Mesothelial cell of epicardium (in vitro differentiated cells): ENCODE measurements at regions not wholly inside any gene's neighbourhood (a gene's known extent, or its start where the extent isn't known, plus 50 kb on each side); places are given as distances from the start of the nearest gene placed in this dataset.

Experiments used
- DNase-seq, 2 experiments: peaks; one replicate each; pipeline ENCODE4 v3.0.0; 2021; ENCODE audit warnings: low spot score in 2 of 2; ENCODE audit not compliant: unreplicated experiment in 2 of 2
- H3K27ac Mint-ChIP-seq: 2 replicates; pipeline ENCODE4 v1.8.0; 2021; ENCODE audit warnings: mixed read lengths
- H3K27me3 Mint-ChIP-seq: 2 replicates; pipeline ENCODE4 v1.8.0; 2021; ENCODE audit warnings: low read depth, mixed read lengths
- H3K36me3 Mint-ChIP-seq: 2 replicates; pipeline ENCODE4 v1.8.0; 2021; ENCODE audit warnings: mixed read lengths
- H3K4me1 Mint-ChIP-seq: 2 replicates; pipeline ENCODE4 v1.8.0; 2021; ENCODE audit warnings: mixed read lengths
- H3K4me3 Mint-ChIP-seq: 2 replicates; pipeline ENCODE4 v1.8.0; 2021; ENCODE audit warnings: mild to moderate bottlenecking, moderate library complexity, mixed read lengths
- H3K9me3 Mint-ChIP-seq: 2 replicates; pipeline ENCODE4 v1.8.0; 2021; ENCODE audit warnings: mixed read lengths
- TF ChIP-seq, protein P1 (sequence below): fragments of 200-600 bp; sonication (generic); IDR thresholded peaks from one replicate; pipeline ENCODE4 v1.5.0; 2021; ENCODE audit warnings: antibody characterized with exemption; ENCODE audit not compliant: unreplicated experiment

DNA sequence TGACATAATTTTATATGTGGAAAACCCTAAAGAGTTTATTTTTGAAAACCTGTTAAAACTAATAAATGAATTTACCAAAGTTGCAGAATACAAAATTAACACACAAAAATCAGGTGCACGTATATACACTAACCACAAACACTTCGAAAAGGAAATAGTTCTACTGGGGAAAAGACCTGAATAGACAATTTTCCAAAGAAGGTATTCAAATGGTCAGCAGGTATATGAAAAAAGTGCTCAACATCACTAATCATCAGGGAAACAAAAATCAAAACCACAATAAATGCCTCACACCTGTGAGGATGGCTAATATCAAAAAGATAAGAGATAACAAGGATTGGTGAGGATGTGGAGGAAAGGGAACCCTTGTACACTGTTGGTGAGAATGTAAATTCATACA is 110.6 kb downstream of the PXDC1 start:
- Mint-ChIP-seq H3K9me3 (peaks cover 16% of the 10 kb centered on the region), H3K4me1 (no peaks in the 10 kb centered on the region), H3K27me3 (no peaks in the 10 kb centered on the region), H3K27ac (no peak overlapping the region), H3K4me3 (no peak overlapping the region), H3K36me3 (peaks cover 2% of the 10 kb centered on the region)
- no peak for DNase-seq
- TF ChIP-seq, protein P1, sequence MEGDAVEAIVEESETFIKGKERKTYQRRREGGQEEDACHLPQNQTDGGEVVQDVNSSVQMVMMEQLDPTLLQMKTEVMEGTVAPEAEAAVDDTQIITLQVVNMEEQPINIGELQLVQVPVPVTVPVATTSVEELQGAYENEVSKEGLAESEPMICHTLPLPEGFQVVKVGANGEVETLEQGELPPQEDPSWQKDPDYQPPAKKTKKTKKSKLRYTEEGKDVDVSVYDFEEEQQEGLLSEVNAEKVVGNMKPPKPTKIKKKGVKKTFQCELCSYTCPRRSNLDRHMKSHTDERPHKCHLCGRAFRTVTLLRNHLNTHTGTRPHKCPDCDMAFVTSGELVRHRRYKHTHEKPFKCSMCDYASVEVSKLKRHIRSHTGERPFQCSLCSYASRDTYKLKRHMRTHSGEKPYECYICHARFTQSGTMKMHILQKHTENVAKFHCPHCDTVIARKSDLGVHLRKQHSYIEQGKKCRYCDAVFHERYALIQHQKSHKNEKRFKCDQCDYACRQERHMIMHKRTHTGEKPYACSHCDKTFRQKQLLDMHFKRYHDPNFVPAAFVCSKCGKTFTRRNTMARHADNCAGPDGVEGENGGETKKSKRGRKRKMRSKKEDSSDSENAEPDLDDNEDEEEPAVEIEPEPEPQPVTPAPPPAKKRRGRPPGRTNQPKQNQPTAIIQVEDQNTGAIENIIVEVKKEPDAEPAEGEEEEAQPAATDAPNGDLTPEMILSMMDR, result no peak

DNA sequence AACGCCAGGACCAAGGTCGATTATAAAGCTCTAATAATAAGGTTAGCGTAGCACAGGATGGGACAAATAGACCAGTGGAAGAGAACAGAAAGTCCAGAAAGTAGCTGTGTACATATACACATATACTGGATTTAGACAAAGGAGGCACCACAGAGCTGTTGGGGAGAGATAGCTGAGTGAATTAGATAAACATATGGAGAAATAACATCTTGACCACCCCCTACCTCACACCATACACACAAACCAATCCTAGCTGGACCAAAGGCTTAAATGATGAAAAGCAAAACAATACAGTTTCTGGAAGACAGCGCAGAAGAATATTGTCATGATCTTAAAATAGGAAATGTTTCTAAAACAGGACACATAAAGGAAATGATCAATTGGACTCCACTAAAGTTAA is 112.9 kb downstream of the PXDC1 start:
- H3K27me3 Mint-ChIP-seq, result no peaks in the 10 kb centered on the region
- H3K27ac Mint-ChIP-seq, result no peak overlapping the region
- H3K4me1 Mint-ChIP-seq, result no peaks in the 10 kb centered on the region
- no peak overlapping the region for H3K4me3 Mint-ChIP-seq
- no peak for DNase-seq
- H3K9me3 Mint-ChIP-seq, result peaks cover 16% of the 10 kb centered on the region
- H3K36me3 Mint-ChIP-seq, result peaks cover 2% of the 10 kb centered on the region
- TF ChIP-seq, protein P1, result no peak

GRCh38 chr6:3636060-3636459 is 115.5 kb downstream of the PXDC1 start:
- no peak for DNase-seq
- Mint-ChIP-seq H3K27me3 (no peaks in the 10 kb centered on the region), H3K4me3 (no peak overlapping the region), H3K4me1 (no peaks in the 10 kb centered on the region), H3K27ac (no peak overlapping the region), H3K9me3 (peaks cover 13% of the 10 kb centered on the region), H3K36me3 (no peaks in the 10 kb centered on the region)
- TF ChIP-seq, protein P1, result no peak

DNA sequence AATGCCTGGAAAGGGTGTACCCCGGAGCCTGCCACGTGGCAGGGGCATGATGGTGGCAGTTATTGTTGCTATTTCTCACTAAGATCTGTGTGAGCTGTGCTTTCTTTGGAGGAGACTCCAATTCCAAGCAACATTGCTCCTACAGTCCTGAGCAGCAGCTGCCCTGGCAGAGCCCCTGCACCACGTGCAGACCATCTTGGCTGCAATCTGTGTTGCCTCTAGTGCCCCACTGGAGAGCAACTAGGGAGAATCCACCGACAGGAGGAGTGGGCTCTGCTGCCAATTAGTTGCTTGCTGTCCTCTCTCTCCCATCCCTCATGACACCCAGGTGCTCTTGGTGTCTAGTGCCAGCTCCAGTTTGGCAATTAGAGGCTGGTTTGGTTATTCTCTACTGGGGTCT is 116.0 kb downstream of the PXDC1 start:
- Mint-ChIP-seq H3K4me1 (no peaks in the 10 kb centered on the region), H3K4me3 (no peak overlapping the region), H3K9me3 (peaks cover 13% of the 10 kb centered on the region), H3K27me3 (no peaks in the 10 kb centered on the region), H3K27ac (no peak overlapping the region), H3K36me3 (no peaks in the 10 kb centered on the region)
- TF ChIP-seq, protein P1, result no peak
- no peak for DNase-seq

- Mint-ChIP-seq H3K27ac (no peak overlapping the region), H3K27me3 (no peaks in the 10 kb centered on the region), H3K36me3 (no peaks in the 10 kb centered on the region), H3K9me3 (peaks cover 11% of the 10 kb centered on the region), H3K4me1 (no peaks in the 10 kb centered on the region), H3K4me3 (no peak overlapping the region)
- TF ChIP-seq, protein P1, result no peak
- DNase-seq, result no peak
Measured at GRCh38 chr6:3634280-3634816, 117.2 kb downstream of the PXDC1 start.

DNA sequence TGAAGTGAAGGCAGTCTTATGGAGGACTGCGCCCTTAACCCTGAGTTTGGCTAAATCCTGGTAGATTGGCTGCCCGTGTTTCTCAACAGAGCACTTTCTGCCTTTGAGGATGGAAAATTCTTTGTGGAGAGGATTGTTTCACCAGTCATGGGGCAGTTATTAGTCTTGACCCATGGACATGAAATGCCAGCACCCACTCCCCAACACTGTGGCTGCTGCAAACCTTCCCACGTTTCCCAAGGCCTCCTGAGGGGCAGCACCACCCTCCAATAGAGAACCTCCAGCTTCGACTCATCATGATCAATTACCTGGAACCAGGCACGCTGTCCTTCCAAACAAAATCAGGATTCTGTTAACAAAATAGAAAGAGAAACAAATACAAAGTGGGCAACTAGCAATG is 117.8 kb downstream of the PXDC1 start:
- TF ChIP-seq, protein P1, result no peak
- peaks cover 4% of the 10 kb centered on the region for H3K9me3 Mint-ChIP-seq
- no peak overlapping the region for H3K4me3 Mint-ChIP-seq
- no peaks in the 10 kb centered on the region for H3K27me3 Mint-ChIP-seq
- DNase-seq, result no peak
- H3K36me3 Mint-ChIP-seq, result no peaks in the 10 kb centered on the region
- H3K4me1 Mint-ChIP-seq, result no peaks in the 10 kb centered on the region
- no peak overlapping the region for H3K27ac Mint-ChIP-seq
